GM12878 (cell line): ENCODE measurements at regions not wholly inside any gene's neighbourhood (a gene's known extent, or its start where the extent isn't known, plus 50 kb on each side); places are given as distances from the start of the nearest gene placed in this dataset.

Experiments
- ATAC-seq: fragments of 200-7000 bp; cut with Tn5 transposase; 3 replicates; pipeline ENCODE4 v1.9.1; 2020; ENCODE audit warnings: mild to moderate bottlenecking, moderate library complexity
- BruUV-seq: library from RNA; stranded (reverse); fragments of 400-500 nt; replicated peaks from 2 replicates; lab custom pipeline; 2021; lab: Mats Ljungman, UMichigan
- CTCF ChIA-PET: fragments of 300-600 bp; sonication (Branson Sonifier 250); formaldehyde crosslinking; extraction: SDS; loops from one replicate; lab custom pipeline; 2021; ENCODE audit warnings: inconsistent platforms; lab: Yijun Ruan, JAX
- POLR2A ChIA-PET: fragments of 350-600 bp; formaldehyde crosslinking; extraction: SDS; loops from one replicate; lab custom pipeline; 2021; ENCODE audit warnings: inconsistent platforms; lab: Charles Lee
- RAD21 ChIA-PET: fragments of 300-600 bp; sonication (Branson Sonifier 250); formaldehyde crosslinking; loops from one replicate; lab custom pipeline; 2023; ENCODE audit warnings: antibody characterized with exemption; ENCODE audit not compliant: unreplicated experiment; lab: Charles Lee
- SMC1A ChIA-PET: fragments of 300-600 bp; sonication (Branson Sonifier 250); formaldehyde crosslinking; loops from one replicate; lab custom pipeline; 2023; ENCODE audit not compliant: unreplicated experiment, uncharacterized antibody; lab: Charles Lee
- DNase-seq: peaks from one replicate; pipeline ENCODE4 v3.0.0-alpha.2; 2011; ENCODE audit warnings: low read depth, low spot score
- FAIRE-seq: peaks from 3 replicates; lab custom pipeline; 2011; peaks lifted over from hg19 to GRCh38; lab: Jason Lieb, UNC
- H2AFZ ChIP-seq: 2 replicates; pipeline ENCODE4 v1.6.0; 2011; ENCODE audit warnings: low read depth, low read length, control low read depth; ENCODE audit not compliant: control insufficient read depth
- H3K27ac ChIP-seq: 2 replicates; pipeline ENCODE4 v1.5.1; 2011; ENCODE audit warnings: control low read depth; ENCODE audit not compliant: control insufficient read depth, insufficient read depth
- H3K27me3 ChIP-seq, 2 experiments: replicated peaks in 1 of 2; 2 replicates each; pipeline versions ENCODE4 v1.6.0 to v1.6.1; 2011; ENCODE audit warnings: low read length in 1 of 2; ENCODE audit not compliant: control insufficient read depth in 2 of 2, insufficient read depth in 2 of 2
- H3K36me3 ChIP-seq, 2 experiments: 2 replicates each; pipeline ENCODE4 v1.5.1; 2011; ENCODE audit warnings: low read length in 1 of 2; ENCODE audit not compliant: control insufficient read depth in 2 of 2, insufficient read depth in 2 of 2
- H3K4me1 ChIP-seq: 2 replicates; pipeline ENCODE4 v1.6.1; 2011; ENCODE audit warnings: mild to moderate bottlenecking, low read length, moderate library complexity, mixed read lengths; ENCODE audit not compliant: control insufficient read depth, insufficient read depth
- H3K4me2 ChIP-seq: 2 replicates; pipeline ENCODE4 v1.6.0; 2011; ENCODE audit warnings: control low read depth; ENCODE audit not compliant: control insufficient read depth, insufficient read depth
- H3K4me3 ChIP-seq: fragments of 200-600 bp; sonication (generic); 2 replicates; pipeline ENCODE4 v1.5.1; 2016
- H3K79me2 ChIP-seq: 2 replicates; pipeline ENCODE4 v1.6.0; 2011; ENCODE audit warnings: low read length; ENCODE audit not compliant: control insufficient read depth, insufficient read depth
- H3K9ac ChIP-seq: 2 replicates; pipeline ENCODE4 v1.8.0; 2011; ENCODE audit warnings: low read length, control low read depth, mixed read lengths; ENCODE audit not compliant: control insufficient read depth, insufficient read depth
- H3K9me3 ChIP-seq: replicated peaks from 3 replicates; pipeline ENCODE4 v1.5.1; 2011; ENCODE audit warnings: mild to moderate bottlenecking, low read length; ENCODE audit not compliant: control insufficient read depth, insufficient read depth
- H4K20me1 ChIP-seq: 2 replicates; pipeline ENCODE4 v1.6.0; 2011; ENCODE audit not compliant: control insufficient read depth, insufficient read depth
- BCL3 ChIP-seq: IDR thresholded peaks from 2 replicates; pipeline ENCODE4 v1.6.1; 2011; ENCODE audit warnings: borderline replicate concordance, low read depth, mild to moderate bottlenecking, moderate library complexity, low read length; ENCODE audit not compliant: insufficient read depth, poor library complexity, severe bottlenecking
- CREM ChIP-seq: IDR thresholded peaks from 2 replicates; pipeline ENCODE4 v1.6.1; 2014; ENCODE audit warnings: antibody characterized with exemption, low read depth
- MTA3 ChIP-seq: IDR thresholded peaks from 2 replicates; pipeline ENCODE4 v1.6.1; 2012; ENCODE audit warnings: low read length, inconsistent platforms, borderline replicate concordance
- RUNX3 ChIP-seq: IDR thresholded peaks from 2 replicates; pipeline ENCODE4 v1.6.1; 2012; ENCODE audit warnings: low read length, inconsistent platforms
- SMAD5 ChIP-seq: IDR thresholded peaks from 2 replicates; pipeline ENCODE4 v1.6.1; 2016; ENCODE audit warnings: antibody characterized with exemption, low read depth
- WGBS: methylation state at CpG from one replicate; pipeline ENCODE4 v1.1.6; 2016; ENCODE audit warnings: low lambda C conversion rate; ENCODE audit not compliant: insufficient replicate concordance, insufficient coverage; ENCODE audit errors: missing lambda C conversion rate; 5-methylcytosine and 5-hydroxymethylcytosine counted together
- in situ Hi-C: fragments of 300-500 bp; cut with MboI; formaldehyde crosslinking; loops from 9 replicates; pipeline ENCODE4 v1.14.3; 2018; ENCODE audit warnings: mixed read lengths
- intact Hi-C: fragments of 100-400 bp; cut with micrococcal nuclease; formaldehyde crosslinking; loops from one replicate; pipeline ENCODE4 v1.14.2; 2022; ENCODE audit not compliant: unreplicated experiment

- WGBS, result 20% methylated on average over 3 of the region's 3 CpGs
- H3K27ac ChIP-seq, result no peak overlapping the region
- ChIA-PET POLR2A (no interaction called here), SMC1A (interaction anchor here (0.9 to 1.4 kb wide), 3 partner anchors 16 to 136 kb away, joined by 3 to 4 read pairs (median 3); no protein-coding TSS in a partner anchor), RAD21 (no interaction called here), CTCF (no interaction called here)
- FAIRE-seq, result no peak
- no peak overlapping the region for H2AFZ ChIP-seq
- BruUV-seq, result no TSS peak
- H3K9ac ChIP-seq, result no peak overlapping the region
- no peaks in the 10 kb centered on the region for H3K9me3 ChIP-seq
- H3K4me1 ChIP-seq, result no peaks in the 10 kb centered on the region
- no peak for TF ChIP-seq MTA3
- H3K4me3 ChIP-seq, result no peak overlapping the region
- no peak for ATAC-seq
- no peaks in the 10 kb centered on the region for H4K20me1 ChIP-seq
- H3K36me3 ChIP-seq, result no peaks in the 10 kb centered on the region
- intact Hi-C loops, result no loop called here
- DNase-seq, result no peak
- in situ Hi-C loops, result no loop called here
- no peaks in the 10 kb centered on the region for H3K27me3 ChIP-seq
- H3K4me2 ChIP-seq, result no peak overlapping the region
- no peaks in the 10 kb centered on the region for H3K79me2 ChIP-seq
Measured at GRCh38 chr9:107600060-107600573, 110.5 kb upstream of the KLF4 start.

GRCh38 chr9:107597743-107598217 is 108.2 kb upstream of the KLF4 start:
- Histone ChIP-seq H3K4me2 (no peak overlapping the region), H3K27me3 (no peaks in the 10 kb centered on the region), H3K9ac (no peak overlapping the region), H3K4me1 (no peaks in the 10 kb centered on the region), H3K9me3 (no peaks in the 10 kb centered on the region), H3K36me3 (no peaks in the 10 kb centered on the region), H2AFZ (no peak overlapping the region), H3K4me3 (no peak overlapping the region), H3K79me2 (no peaks in the 10 kb centered on the region), H3K27ac (no peak overlapping the region), H4K20me1 (no peaks in the 10 kb centered on the region)
- BruUV-seq, result no TSS peak
- intact Hi-C loops, result no loop called here
- DNase-seq, result no peak
- POLR2A ChIA-PET, result no interaction called here
- RAD21 ChIA-PET, result no interaction called here
- no peak for TF ChIP-seq CREM
- no peak for TF ChIP-seq RUNX3
- TF ChIP-seq BCL3, result no peak
- TF ChIP-seq SMAD5, result no peak
- in situ Hi-C loops, result no loop called here
- CTCF ChIA-PET, result no interaction called here
- ATAC-seq, result no peak
- 27% methylated on average over 7 of the region's 7 CpGs for WGBS
- no peak for FAIRE-seq
- SMC1A ChIA-PET, result interaction anchor here (0.8 kb wide), 1 partner anchor 9 kb away, joined by 3 read pairs; no protein-coding TSS in a partner anchor
